ENCODE measurements at regions not wholly inside any gene's neighbourhood (a gene's known extent, or its start where the extent isn't known, plus 50 kb on each side); places are given as distances from the start of the nearest gene placed in this dataset.

GRCh38 chr19:27794494-27795042 lies 1418.4 kb downstream of the UQCRFS1 start:
- Histone ChIP-seq H3K79me1 (ENCODE audit: low read length) (peaks cover 9% of the 10 kb centered on the region), H3K56ac (ENCODE audit: low read length) (peak overlapping the region; percentile 100), H3K27ac (ENCODE audit: low read depth, low read length) (peak overlapping the region; percentile 3), H2BK120ac (ENCODE audit: low read depth, low read length) (no peak overlapping the region), H3K4ac (ENCODE audit: low read depth, low read length) (no peak overlapping the region), H2AK5ac (ENCODE audit: low read length) (no peak overlapping the region), H3K9ac (ENCODE audit: low read length) (peak overlapping the region; percentile 98), H3K4me2 (ENCODE audit: low read length) (peak overlapping the region; percentile 92), H3K4me3 (ENCODE audit: low read length) (peak overlapping the region; percentile 99), H3K18ac (ENCODE audit: low read length) (no peak overlapping the region), H3K36me3 (ENCODE audit: control insufficient read depth, insufficient read depth, low read length) (no peaks in the 10 kb centered on the region), H4K5ac (ENCODE audit: low read length) (no peak overlapping the region), H3K27me3 (ENCODE audit: insufficient read depth, low read length, poor library complexity) (no peaks in the 10 kb centered on the region), H2BK5ac (ENCODE audit: low read length) (peak overlapping the region; percentile 35), H3K23ac (ENCODE audit: low read length) (no peak overlapping the region), H3K79me2 (ENCODE audit: control insufficient read depth, insufficient read depth, low read length) (peaks cover 23% of the 10 kb centered on the region), H2BK15ac (replicated peaks; ENCODE audit: low read depth) (no peak overlapping the region), H3K4me1 (ENCODE audit: control insufficient read depth, low read depth, low read length) (peaks cover 3% of the 10 kb centered on the region), H4K8ac (ENCODE audit: low read depth, low read length) (no peak overlapping the region)
- peak; percentile 81 for DNase-seq
- no CpG with 5 or more reads among the region's 15 CpGs for WGBS (ENCODE audit: extremely low coverage, insufficient coverage, low lambda C conversion rate)

GRCh38 chr19:27793644-27794493 lies 1419.1 kb downstream of the UQCRFS1 start:
- H3K18ac ChIP-seq (ENCODE audit: low read length): no peak overlapping the region
- no peak overlapping the region for H4K8ac ChIP-seq (ENCODE audit: low read depth, low read length)
- H3K27ac ChIP-seq (ENCODE audit: low read depth, low read length): peak overlapping the region; percentile 26
- peak overlapping the region; percentile 92 for H3K4me2 ChIP-seq (ENCODE audit: low read length)
- peak overlapping the region; percentile 17 for H3K4ac ChIP-seq (ENCODE audit: low read depth, low read length)
- no peaks in the 10 kb centered on the region for H3K27me3 ChIP-seq (ENCODE audit: insufficient read depth, low read length, poor library complexity)
- peak overlapping the region; percentile 98 for H3K23ac ChIP-seq (ENCODE audit: low read length)
- H3K9ac ChIP-seq (ENCODE audit: low read length): peak overlapping the region; percentile 98
- H3K79me2 ChIP-seq (ENCODE audit: control insufficient read depth, insufficient read depth, low read length): peaks cover 23% of the 10 kb centered on the region
- no peaks in the 10 kb centered on the region for H3K36me3 ChIP-seq (ENCODE audit: control insufficient read depth, insufficient read depth, low read length)
- H2BK120ac ChIP-seq (ENCODE audit: low read depth, low read length): no peak overlapping the region
- no peak overlapping the region for H2BK15ac ChIP-seq (replicated peaks; ENCODE audit: low read depth)
- peak overlapping the region; percentile 100 for H3K56ac ChIP-seq (ENCODE audit: low read length)
- peak overlapping the region; percentile 91 for H2BK5ac ChIP-seq (ENCODE audit: low read length)
- peaks cover 3% of the 10 kb centered on the region for H3K4me1 ChIP-seq (ENCODE audit: control insufficient read depth, low read depth, low read length)
- WGBS (ENCODE audit: extremely low coverage, insufficient coverage, low lambda C conversion rate): no CpG with 5 or more reads among the region's 51 CpGs
- DNase-seq: peak; percentile 98
- no peak overlapping the region for H4K5ac ChIP-seq (ENCODE audit: low read length)
- peaks cover 9% of the 10 kb centered on the region for H3K79me1 ChIP-seq (ENCODE audit: low read length)
- H3K4me3 ChIP-seq (ENCODE audit: low read length): peak overlapping the region; percentile 99
- no peak overlapping the region for H2AK5ac ChIP-seq (ENCODE audit: low read length)

GRCh38 chr19:27793128-27793643 lies 1419.8 kb downstream of the UQCRFS1 start:
- peak overlapping the region; percentile 95 for H3K56ac ChIP-seq (ENCODE audit: low read length)
- peaks cover 9% of the 10 kb centered on the region for H3K79me1 ChIP-seq (ENCODE audit: low read length)
- H3K4me2 ChIP-seq (ENCODE audit: low read length): peak overlapping the region; percentile 79
- H3K9ac ChIP-seq (ENCODE audit: low read length): peak overlapping the region; percentile 98
- H4K5ac ChIP-seq (ENCODE audit: low read length): no peak overlapping the region
- WGBS (ENCODE audit: extremely low coverage, insufficient coverage, low lambda C conversion rate): no CpG with 5 or more reads among the region's 20 CpGs
- no peaks in the 10 kb centered on the region for H3K36me3 ChIP-seq (ENCODE audit: control insufficient read depth, insufficient read depth, low read length)
- H3K4me1 ChIP-seq (ENCODE audit: control insufficient read depth, low read depth, low read length): peaks cover 3% of the 10 kb centered on the region
- peak overlapping the region; percentile 90 for H3K4me3 ChIP-seq (ENCODE audit: low read length)
- peak; percentile 98 for DNase-seq
- no peak overlapping the region for H2AK5ac ChIP-seq (ENCODE audit: low read length)
- no peak overlapping the region for H4K8ac ChIP-seq (ENCODE audit: low read depth, low read length)
- H2BK120ac ChIP-seq (ENCODE audit: low read depth, low read length): no peak overlapping the region
- H3K27me3 ChIP-seq (ENCODE audit: insufficient read depth, low read length, poor library complexity): no peaks in the 10 kb centered on the region
- peak overlapping the region; percentile 75 for H3K4ac ChIP-seq (ENCODE audit: low read depth, low read length)
- H3K23ac ChIP-seq (ENCODE audit: low read length): peak overlapping the region; percentile 99
- H2BK5ac ChIP-seq (ENCODE audit: low read length): no peak overlapping the region
- no peak overlapping the region for H2BK15ac ChIP-seq (replicated peaks; ENCODE audit: low read depth)
- peaks cover 23% of the 10 kb centered on the region for H3K79me2 ChIP-seq (ENCODE audit: control insufficient read depth, insufficient read depth, low read length)
- H3K18ac ChIP-seq (ENCODE audit: low read length): peak overlapping the region; percentile 88
- peak overlapping the region; percentile 45 for H3K27ac ChIP-seq (ENCODE audit: low read depth, low read length)

GRCh38 chr19:27792576-27793127 lies 1420.3 kb downstream of the UQCRFS1 start:
- no peak for DNase-seq
- Histone ChIP-seq H3K56ac (ENCODE audit: low read length) (peak overlapping the region; percentile 94), H3K4me2 (ENCODE audit: low read length) (peak overlapping the region; percentile 79), H3K4me1 (ENCODE audit: control insufficient read depth, low read depth, low read length) (peaks cover 3% of the 10 kb centered on the region), H3K9ac (ENCODE audit: low read length) (peak overlapping the region; percentile 92), H2BK15ac (replicated peaks; ENCODE audit: low read depth) (no peak overlapping the region), H3K27ac (ENCODE audit: low read depth, low read length) (peak overlapping the region; percentile 45), H3K23ac (ENCODE audit: low read length) (peak overlapping the region; percentile 99), H2BK5ac (ENCODE audit: low read length) (no peak overlapping the region), H2BK120ac (ENCODE audit: low read depth, low read length) (no peak overlapping the region), H2AK5ac (ENCODE audit: low read length) (no peak overlapping the region), H4K8ac (ENCODE audit: low read depth, low read length) (no peak overlapping the region), H3K4ac (ENCODE audit: low read depth, low read length) (peak overlapping the region; percentile 75), H4K5ac (ENCODE audit: low read length) (no peak overlapping the region), H3K18ac (ENCODE audit: low read length) (peak overlapping the region; percentile 88), H3K36me3 (ENCODE audit: control insufficient read depth, insufficient read depth, low read length) (no peaks in the 10 kb centered on the region), H3K79me1 (ENCODE audit: low read length) (peaks cover 9% of the 10 kb centered on the region), H3K79me2 (ENCODE audit: control insufficient read depth, insufficient read depth, low read length) (peaks cover 23% of the 10 kb centered on the region), H3K4me3 (ENCODE audit: low read length) (peak overlapping the region; percentile 89), H3K27me3 (ENCODE audit: insufficient read depth, low read length, poor library complexity) (no peaks in the 10 kb centered on the region)
- WGBS (ENCODE audit: extremely low coverage, insufficient coverage, low lambda C conversion rate): no CpG with 5 or more reads among the region's 6 CpGs

- Histone ChIP-seq H3K4ac (ENCODE audit: low read depth, low read length) (no peak overlapping the region), H3K9ac (ENCODE audit: low read length) (no peak overlapping the region), H3K18ac (ENCODE audit: low read length) (no peak overlapping the region), H2BK5ac (ENCODE audit: low read length) (no peak overlapping the region), H3K27me3 (ENCODE audit: insufficient read depth, low read length, poor library complexity) (no peaks in the 10 kb centered on the region), H3K27ac (ENCODE audit: low read depth, low read length) (no peak overlapping the region), H2BK120ac (ENCODE audit: low read depth, low read length) (no peak overlapping the region), H4K5ac (ENCODE audit: low read length) (no peak overlapping the region), H3K56ac (ENCODE audit: low read length) (no peak overlapping the region), H3K4me2 (ENCODE audit: low read length) (no peak overlapping the region), H3K4me1 (ENCODE audit: control insufficient read depth, low read depth, low read length) (no peaks in the 10 kb centered on the region), H3K36me3 (ENCODE audit: control insufficient read depth, insufficient read depth, low read length) (no peaks in the 10 kb centered on the region), H3K23ac (ENCODE audit: low read length) (no peak overlapping the region), H3K79me1 (ENCODE audit: low read length) (peaks cover 4% of the 10 kb centered on the region), H3K79me2 (ENCODE audit: control insufficient read depth, insufficient read depth, low read length) (no peaks in the 10 kb centered on the region), H2AK5ac (ENCODE audit: low read length) (no peak overlapping the region), H2BK15ac (replicated peaks; ENCODE audit: low read depth) (no peak overlapping the region), H4K8ac (ENCODE audit: low read depth, low read length) (no peak overlapping the region), H3K4me3 (ENCODE audit: low read length) (no peak overlapping the region)
- no peak for DNase-seq
- no CpG with 5 or more reads among the region's 10 CpGs for WGBS (ENCODE audit: extremely low coverage, insufficient coverage, low lambda C conversion rate)
These were observed 1432.4 kb downstream of the UQCRFS1 start for GRCh38 chr19:27780367-27781075.

All from mesendoderm (in vitro differentiated cells).